ACC112 (cell line): ENCODE measurements at regions not wholly inside any gene's neighbourhood (a gene's known extent, or its start where the extent isn't known, plus 50 kb on each side); places are given as distances from the start of the nearest gene placed in this dataset.
"Not testable (repeated sequence)": the region's sequence is repeated elsewhere in the genome, so short reads cannot be mapped to it uniquely, and the experiment has no call there.

Experiments used
- H2AFZ ChIP-seq: fragments of 200-600 bp; sonication (generic); one replicate; pipeline ENCODE4 v1.6.0; 2017; ENCODE audit warnings: antibody characterized with exemption, low read length; ENCODE audit not compliant: unreplicated experiment
- H3K27ac ChIP-seq: fragments of 200-600 bp; sonication (generic); 2 replicates; pipeline ENCODE4 v1.5.1; 2014; ENCODE audit warnings: low read depth, mild to moderate bottlenecking, antibody characterized with exemption, low read length, moderate library complexity
- H3K27me3 ChIP-seq: fragments of 200-600 bp; sonication (generic); 2 replicates; pipeline ENCODE4 v1.6.1; 2014; ENCODE audit warnings: mild to moderate bottlenecking, antibody characterized with exemption, low read length, moderate library complexity, mixed read lengths; ENCODE audit not compliant: insufficient read depth
- H3K36me3 ChIP-seq: fragments of 200-600 bp; sonication (generic); 2 replicates; pipeline ENCODE4 v1.6.1; 2016; ENCODE audit warnings: mild to moderate bottlenecking, antibody characterized with exemption, low read length, moderate library complexity, mixed read lengths; ENCODE audit not compliant: insufficient read depth
- H3K4me1 ChIP-seq: fragments of 200-600 bp; sonication (generic); one replicate; pipeline ENCODE4 v1.6.1; 2016; ENCODE audit warnings: low read length, mixed read lengths; ENCODE audit not compliant: insufficient read depth, unreplicated experiment, control insufficient read depth
- H3K4me3 ChIP-seq: fragments of 200-600 bp; sonication (generic); 2 replicates; pipeline ENCODE4 v1.5.1; 2014; ENCODE audit warnings: mild to moderate bottlenecking, low read depth, low read length
- H3K79me2 ChIP-seq: fragments of 200-600 bp; sonication (generic); one replicate; pipeline ENCODE4 v1.6.0; 2016; ENCODE audit warnings: low read length; ENCODE audit not compliant: control insufficient read depth, unreplicated experiment, insufficient read depth

DNA sequence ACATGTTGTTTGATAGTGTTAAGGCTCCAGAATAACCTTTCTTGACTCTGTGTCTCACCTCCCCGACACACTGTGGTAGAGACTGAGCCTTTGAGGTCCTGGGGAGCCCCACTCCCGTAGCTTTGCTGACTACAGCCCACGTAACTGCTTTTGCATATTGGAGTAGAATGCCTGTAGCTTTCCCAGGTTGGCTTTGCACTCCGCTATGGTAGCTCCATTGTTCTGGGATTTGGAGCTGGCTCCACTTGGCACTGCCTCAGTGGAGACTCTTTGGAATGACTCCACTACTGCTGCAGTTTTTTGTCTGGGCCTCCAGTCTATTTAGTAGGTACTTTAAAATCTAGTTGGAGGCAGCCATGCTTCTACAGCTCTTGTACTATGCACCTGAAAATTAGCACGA lies 56.2 kb upstream of the ANXA1 start:
- Histone ChIP-seq H3K27me3 (no peaks in the 10 kb centered on the region), H2AFZ (no peak overlapping the region), H3K4me3 (no peak overlapping the region), H3K36me3 (no peaks in the 10 kb centered on the region), H3K79me2 (no peaks in the 10 kb centered on the region), H3K4me1 (peaks cover 4% of the 10 kb centered on the region), H3K27ac (no peak overlapping the region)

DNA sequence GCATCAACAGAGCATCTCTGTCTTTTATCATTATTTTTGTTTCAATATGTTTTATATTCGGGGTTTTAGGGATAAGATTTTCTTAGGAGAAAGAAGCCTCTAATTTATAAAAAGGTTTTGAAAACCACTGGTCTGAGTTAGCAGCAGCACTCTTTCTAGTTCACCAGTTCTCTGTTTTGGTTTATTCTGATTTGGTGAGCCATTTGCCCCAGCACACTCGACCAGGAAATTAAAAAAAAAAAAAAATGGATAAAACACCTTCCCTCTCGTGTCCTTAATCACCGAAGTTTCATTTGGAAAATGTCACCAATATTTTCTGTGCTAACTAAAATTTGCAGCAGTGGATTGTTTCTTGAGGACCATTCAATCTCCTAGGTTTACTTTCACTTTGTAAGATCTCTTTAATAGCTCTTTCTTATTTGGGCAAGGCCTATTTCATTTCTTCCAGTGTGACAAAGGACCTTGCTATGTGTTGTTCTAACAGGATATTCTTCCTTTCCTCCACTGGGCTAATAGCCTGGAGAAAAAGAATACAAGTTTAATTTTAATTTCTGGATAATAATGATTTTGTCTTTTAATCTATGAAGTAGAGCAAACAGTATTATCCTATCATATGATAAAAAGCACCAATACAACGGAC lies 57.8 kb upstream of the ANXA1 start:
- peak overlapping the region; percentile 7; the same call in 1 of the 2 replicates for H3K27ac ChIP-seq
- peak overlapping the region; percentile 94 for H2AFZ ChIP-seq
- no peaks in the 10 kb centered on the region for H3K36me3 ChIP-seq
- peaks cover 4% of the 10 kb centered on the region for H3K4me1 ChIP-seq
- peak overlapping the region; percentile 70 for H3K4me3 ChIP-seq
- H3K79me2 ChIP-seq, result no peaks in the 10 kb centered on the region
- no peaks in the 10 kb centered on the region for H3K27me3 ChIP-seq

DNA sequence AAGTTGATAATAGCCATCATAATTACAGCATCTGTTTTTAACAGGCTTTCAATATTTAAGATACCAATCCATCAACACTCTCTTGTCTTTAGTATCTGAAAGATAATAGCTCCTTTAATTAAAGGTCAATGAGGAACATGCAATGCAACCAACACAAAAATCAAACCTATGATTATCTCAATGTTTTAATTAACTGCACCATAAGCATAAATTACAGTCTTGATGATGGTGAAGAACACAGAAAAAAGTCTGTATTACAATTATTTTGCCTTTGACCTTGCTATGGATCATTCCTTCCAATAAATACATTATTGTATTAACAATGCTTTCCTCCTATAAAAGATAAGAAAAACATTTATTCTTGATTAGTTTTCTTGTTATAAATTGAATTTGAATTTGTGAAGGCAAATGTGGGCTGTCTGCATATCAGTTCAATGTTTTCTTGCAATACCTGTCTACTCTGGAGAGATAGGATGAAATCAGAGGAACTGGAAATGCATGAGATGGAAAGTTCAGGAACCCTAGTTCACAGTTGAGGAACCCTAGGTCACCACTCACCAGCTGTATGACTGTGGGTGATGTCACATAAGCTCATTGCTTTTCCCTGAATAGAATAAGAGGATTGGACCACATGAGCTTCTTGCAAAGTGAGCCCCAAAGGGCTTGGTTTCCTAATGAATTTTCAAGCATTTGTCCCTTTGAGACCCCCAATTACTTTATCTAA lies 58.5 kb upstream of the ANXA1 start:
- Histone ChIP-seq H2AFZ (peak overlapping the region; percentile 94), H3K4me1 (peaks cover 4% of the 10 kb centered on the region), H3K79me2 (no peaks in the 10 kb centered on the region), H3K27ac (no peak overlapping the region), H3K4me3 (peak overlapping the region; percentile 70), H3K27me3 (no peaks in the 10 kb centered on the region), H3K36me3 (no peaks in the 10 kb centered on the region)

DNA sequence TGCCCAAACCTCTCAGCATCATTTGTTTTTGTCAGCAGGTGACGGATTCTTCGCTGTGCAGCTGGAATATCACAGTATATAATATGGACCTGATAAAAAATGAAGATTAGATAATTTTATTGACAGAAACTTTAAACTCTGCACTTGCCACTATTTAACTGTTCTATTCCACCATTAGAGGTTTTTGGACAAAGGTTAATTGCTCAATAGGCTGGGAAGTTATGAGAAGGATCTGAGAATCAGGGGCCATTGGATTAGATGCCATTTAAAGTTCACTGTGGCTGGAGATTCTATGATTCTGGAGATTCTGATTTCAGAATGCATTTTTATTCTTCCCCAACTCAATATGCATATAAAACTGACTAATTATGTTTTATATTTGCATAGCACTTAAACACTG lies 59.8 kb upstream of the ANXA1 start:
- H3K4me1 ChIP-seq, result peaks cover 4% of the 10 kb centered on the region
- H2AFZ ChIP-seq, result no peak overlapping the region

DNA sequence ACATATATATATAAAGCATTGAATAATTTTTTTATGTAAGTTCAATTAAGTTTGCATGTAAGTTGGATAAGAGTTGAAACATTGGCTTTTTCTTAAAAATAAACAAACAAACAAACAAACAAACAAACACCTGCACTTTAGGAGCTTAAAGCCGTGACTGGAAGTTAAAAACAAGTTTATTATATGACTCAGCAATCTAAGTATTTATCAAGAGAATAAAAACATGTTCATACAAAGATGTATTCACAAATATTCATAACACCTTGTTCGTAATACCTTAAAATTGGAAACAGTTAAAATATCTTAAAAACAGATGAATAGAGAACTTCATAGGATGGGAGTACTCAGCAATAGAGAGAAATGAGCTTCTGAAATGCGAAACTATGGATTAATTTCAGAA lies 61.5 kb upstream of the ANXA1 start:
- Histone ChIP-seq H3K27me3 (no peaks in the 10 kb centered on the region), H3K4me1 (peaks cover 4% of the 10 kb centered on the region), H3K27ac (no peak overlapping the region), H3K79me2 (no peaks in the 10 kb centered on the region), H2AFZ (no peak overlapping the region), H3K4me3 (no peak overlapping the region), H3K36me3 (no peaks in the 10 kb centered on the region)

More for the DNA sequence above, 59.8 kb upstream of the ANXA1 start:
- no peaks in the 10 kb centered on the region for H3K36me3 ChIP-seq
- H3K79me2 ChIP-seq, result no peaks in the 10 kb centered on the region
- H3K27ac ChIP-seq, result no peak overlapping the region
- H3K4me3 ChIP-seq, result no peak overlapping the region
- no peaks in the 10 kb centered on the region for H3K27me3 ChIP-seq

DNA sequence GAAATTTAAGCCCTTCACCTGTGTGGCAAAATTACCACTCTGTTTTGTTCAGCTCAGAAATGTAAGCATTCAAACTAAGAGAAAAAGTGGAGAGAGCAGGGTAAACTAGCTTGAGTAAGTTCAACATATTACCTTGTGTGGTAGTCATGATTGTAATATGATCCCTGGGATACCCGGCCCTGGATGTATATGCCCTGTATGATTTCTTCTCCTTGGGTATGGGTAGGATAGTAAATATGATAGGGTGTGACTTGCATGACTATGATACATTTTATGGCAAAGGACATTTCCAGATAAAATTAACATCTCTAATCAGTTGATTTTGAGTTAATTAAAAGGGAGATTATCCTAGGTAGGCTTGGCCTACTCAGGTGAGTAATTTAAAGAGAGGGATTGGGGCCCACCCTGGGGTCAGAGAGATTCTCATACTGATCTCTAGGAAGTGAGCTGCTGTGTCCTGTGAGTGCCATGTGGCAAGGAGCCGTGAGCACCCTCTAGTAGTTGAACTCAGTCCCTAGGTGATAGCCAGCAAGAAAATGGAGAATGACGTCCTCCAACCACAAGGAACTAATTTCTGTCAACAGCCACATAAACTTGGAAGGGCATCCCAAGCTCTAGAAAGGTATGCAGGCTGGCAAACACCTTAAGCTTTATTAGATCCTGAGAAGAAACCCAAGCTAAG lies 62.2 kb upstream of the ANXA1 start:
- peaks cover 4% of the 10 kb centered on the region for H3K4me1 ChIP-seq
- no peaks in the 10 kb centered on the region for H3K36me3 ChIP-seq
- H2AFZ ChIP-seq, result no peak overlapping the region
- no peak overlapping the region for H3K4me3 ChIP-seq
- no peaks in the 10 kb centered on the region for H3K27me3 ChIP-seq
- no peak overlapping the region for H3K27ac ChIP-seq
- H3K79me2 ChIP-seq, result no peaks in the 10 kb centered on the region

DNA sequence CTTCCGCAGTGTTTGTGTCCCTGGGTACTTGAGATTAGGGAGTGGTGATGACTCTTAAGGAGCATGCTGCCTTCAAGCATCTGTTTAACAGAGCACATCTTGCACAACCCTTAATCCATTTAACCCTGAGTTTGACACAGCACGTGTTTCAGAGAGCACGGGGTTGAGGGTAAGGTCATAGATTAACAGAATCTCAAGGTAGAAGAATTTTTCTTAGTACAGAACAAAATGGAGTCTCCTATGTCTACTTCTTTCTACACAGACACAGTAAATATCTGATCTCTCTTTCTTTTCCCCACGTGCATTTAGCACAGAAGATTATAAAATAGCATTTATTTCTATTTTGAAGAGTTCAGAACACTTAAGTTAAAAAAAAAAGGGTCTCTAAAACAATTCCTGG lies 63.8 kb upstream of the ANXA1 start:
- H3K27me3 ChIP-seq, H3K36me3 ChIP-seq, H2AFZ ChIP-seq, H3K79me2 ChIP-seq, H3K27ac ChIP-seq, H3K4me3 ChIP-seq, H3K4me1 ChIP-seq: not testable (repeated sequence)

DNA sequence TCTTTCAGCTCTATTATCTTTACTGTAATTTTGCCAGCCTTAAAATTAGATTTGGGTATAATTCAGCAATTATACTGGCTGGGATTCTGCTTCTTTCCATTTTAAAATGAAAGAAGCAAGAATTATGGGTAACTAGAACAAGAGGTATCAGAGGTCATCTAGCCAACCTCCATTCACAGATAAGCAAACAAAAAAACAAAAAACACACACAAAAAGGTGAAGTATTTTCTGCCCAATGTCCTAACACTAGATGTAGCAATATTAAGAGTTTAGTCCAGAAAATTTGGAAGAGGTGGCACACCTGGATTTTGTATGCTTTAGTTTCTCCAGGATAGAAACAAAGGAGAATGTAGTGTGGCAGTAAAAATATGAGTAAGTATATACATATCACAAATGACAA lies 68.1 kb upstream of the ANXA1 start:
- Histone ChIP-seq H3K4me3 (no peak overlapping the region), H2AFZ (no peak overlapping the region)

DNA sequence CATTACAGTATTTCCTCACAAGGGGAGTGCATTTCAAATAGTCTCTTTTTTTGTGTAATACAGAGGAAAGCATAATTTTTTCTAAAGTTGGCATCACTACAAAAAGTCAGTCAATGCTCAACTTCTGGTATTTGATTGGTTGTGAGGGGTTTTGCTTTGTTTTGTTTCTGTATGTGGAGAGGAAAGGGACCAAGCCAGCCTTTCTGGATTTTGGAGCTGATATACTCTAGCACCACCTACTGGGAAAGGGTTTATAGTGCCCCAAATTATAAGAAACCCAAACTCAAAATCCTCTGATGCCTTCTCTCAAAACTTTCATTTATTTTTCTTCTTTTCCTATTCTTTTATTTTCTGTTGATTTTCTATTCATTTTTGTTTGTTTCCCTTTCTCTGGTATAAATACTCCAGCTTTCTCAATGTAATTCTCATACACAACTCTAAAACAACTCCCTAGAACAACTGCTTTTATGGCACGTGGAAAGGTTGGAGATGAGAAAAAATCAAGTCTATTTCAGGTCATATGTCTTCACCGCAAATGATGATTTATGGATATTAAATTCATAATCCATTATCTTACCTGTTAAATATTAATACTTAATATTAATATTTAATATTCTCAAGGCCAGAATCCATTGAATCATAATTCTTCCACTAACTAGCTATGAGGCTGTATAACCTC lies 69.5 kb upstream of the ANXA1 start:
- Histone ChIP-seq H3K79me2 (no peaks in the 10 kb centered on the region), H3K4me1 (peaks cover under 1% of the 10 kb centered on the region), H3K27me3 (no peaks in the 10 kb centered on the region), H3K4me3 (no peak overlapping the region), H2AFZ (no peak overlapping the region), H3K27ac (no peak overlapping the region), H3K36me3 (no peaks in the 10 kb centered on the region)

More for the DNA sequence above, 68.1 kb upstream of the ANXA1 start:
- Histone ChIP-seq H3K27me3 (no peaks in the 10 kb centered on the region), H3K36me3 (no peaks in the 10 kb centered on the region), H3K27ac (no peak overlapping the region), H3K79me2 (no peaks in the 10 kb centered on the region), H3K4me1 (no peaks in the 10 kb centered on the region)

DNA sequence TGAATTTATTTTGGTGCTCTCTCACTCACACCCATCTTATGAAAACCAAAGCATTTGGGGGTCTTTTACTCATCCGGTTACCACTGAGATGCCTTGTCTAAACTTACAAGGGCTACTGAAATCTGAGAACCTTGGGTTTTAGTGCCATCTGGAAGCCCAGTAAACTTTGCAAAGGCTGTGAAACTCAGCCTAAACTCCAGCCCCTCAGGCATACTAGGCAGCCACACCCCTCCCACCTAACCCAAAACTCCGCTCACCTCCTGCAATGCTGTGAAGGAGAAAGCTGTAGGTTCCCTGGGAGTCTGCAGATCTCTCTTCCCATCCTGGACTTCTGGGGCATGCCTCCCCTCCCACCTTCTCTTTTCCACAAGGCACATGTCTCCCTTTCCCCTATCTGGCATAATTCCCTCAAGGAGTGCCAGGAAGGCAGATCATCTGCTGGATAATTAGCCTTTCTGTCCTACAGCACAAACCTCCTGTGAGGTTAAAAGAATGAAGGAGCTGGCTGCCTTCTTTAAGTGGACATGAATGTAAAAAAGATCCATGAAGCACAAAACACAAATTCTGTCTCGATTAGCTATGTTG lies 71.5 kb upstream of the ANXA1 start:
- Histone ChIP-seq H2AFZ (no peak overlapping the region), H3K79me2 (no peaks in the 10 kb centered on the region), H3K27ac (no peak overlapping the region), H3K4me3 (no peak overlapping the region), H3K27me3 (no peaks in the 10 kb centered on the region), H3K4me1 (peaks cover 4% of the 10 kb centered on the region), H3K36me3 (no peaks in the 10 kb centered on the region)
